COLO829 (cell line): ENCODE measurements at regions not wholly inside any gene's neighbourhood (a gene's known extent, or its start where the extent isn't known, plus 50 kb on each side); places are given as distances from the start of the nearest gene placed in this dataset.
"Not testable (repeated sequence)": the region's sequence is repeated elsewhere in the genome, so short reads cannot be mapped to it uniquely, and the experiment has no call there.

Source experiments
- DNase-seq: peaks from one replicate; pipeline ENCODE4 v3.0.0; 2012; ENCODE audit warnings: low spot score

DNA sequence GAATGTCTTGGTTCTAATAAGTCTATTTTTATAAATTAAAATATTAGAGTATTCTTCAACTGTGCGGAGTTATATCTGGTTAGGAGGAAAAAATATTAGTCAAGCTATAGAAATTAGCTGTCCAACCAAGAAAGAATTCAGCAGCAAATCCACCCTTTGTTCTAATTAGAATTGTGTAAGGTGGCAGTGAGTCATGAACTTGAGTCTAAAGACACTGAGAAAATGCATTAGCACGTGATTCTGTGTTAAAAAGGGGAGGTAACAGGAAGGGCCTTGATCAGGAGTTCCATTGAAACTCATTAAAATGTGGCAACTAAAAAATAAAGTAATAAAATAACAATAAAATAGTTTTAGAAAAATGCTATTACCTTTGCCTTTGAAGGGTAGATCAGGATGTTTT is 398.2 kb upstream of the RGS18 start:
- DNase-seq = no peak

DNA sequence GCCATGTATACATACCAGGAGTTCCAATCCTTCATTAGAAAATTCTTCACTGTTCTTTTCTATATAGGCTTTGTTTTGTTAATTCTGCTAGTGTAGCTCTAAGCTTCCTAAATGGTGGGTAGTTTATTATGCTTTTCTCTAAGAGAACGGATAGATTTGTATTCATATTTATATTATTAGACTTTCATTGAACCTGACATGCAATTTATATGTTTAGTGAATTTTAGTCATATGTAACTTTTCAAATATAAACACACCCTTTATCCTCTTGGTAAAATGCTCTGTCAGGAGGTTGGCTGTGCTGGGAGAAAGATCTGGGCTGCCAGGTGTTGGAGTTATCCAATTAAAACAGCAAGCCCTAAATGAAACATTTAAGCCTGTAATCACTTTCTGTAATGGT is 369.7 kb upstream of the RGS18 start:
- no peak for DNase-seq

DNA sequence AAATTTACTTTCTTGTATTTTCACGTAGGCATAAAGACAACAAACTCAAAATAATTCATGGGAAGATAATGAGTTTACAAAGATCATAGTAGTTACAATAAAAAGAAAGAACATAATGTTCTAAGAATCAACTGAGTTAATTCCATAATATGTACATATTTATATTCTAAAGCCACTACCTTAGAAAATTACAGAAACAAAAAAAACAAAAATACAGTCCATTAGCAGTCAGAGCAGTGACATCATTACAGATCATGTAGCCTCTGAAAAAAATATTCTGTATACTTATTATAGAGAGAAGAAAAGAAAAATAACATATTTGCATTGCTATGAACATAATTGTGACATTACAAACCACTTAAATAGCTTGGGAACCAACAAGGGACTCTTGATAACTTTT is 360.1 kb upstream of the RGS18 start:
- DNase-seq = no peak

DNA sequence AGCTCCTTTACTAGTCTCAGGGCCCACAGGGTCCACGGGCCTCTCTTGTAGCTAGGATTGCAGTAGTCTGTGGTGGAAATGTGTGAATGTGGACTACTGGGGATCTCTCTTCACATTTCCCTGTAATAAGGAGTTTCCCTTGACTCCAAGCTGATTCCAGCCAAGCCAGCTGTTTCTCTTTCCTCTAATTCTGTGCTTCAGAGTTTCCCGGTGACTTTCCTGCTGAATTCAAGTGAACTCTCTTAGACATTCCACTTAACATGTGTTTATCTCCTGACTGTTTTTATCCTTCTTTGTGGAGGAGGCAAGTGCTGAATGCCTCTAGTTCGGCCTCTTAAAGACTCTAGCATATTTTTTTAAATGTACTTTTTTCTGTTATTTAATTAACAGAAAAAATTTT is 354.0 kb upstream of the RGS18 start:
- DNase-seq = no peak

DNA sequence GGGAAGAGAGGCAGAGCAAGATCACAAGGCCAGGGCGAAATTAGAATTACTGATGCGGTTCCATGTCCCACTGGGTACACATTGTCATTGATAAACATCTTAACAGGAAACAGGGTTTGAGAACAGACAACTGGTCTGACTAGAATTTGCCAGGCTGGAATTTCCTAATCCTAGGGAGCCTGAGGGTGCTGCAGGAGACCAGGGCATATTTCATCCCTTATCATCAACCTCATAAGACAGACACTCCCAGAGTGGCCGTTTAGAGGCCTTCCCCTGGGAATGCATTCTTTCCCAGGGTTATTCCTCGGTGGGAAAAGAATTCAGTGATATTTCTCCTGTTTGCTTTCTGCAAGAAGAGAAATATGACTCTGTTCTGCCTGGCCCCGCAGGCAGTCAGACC is 344.7 kb upstream of the RGS18 start:
- DNase-seq = not testable (repeated sequence)

DNA sequence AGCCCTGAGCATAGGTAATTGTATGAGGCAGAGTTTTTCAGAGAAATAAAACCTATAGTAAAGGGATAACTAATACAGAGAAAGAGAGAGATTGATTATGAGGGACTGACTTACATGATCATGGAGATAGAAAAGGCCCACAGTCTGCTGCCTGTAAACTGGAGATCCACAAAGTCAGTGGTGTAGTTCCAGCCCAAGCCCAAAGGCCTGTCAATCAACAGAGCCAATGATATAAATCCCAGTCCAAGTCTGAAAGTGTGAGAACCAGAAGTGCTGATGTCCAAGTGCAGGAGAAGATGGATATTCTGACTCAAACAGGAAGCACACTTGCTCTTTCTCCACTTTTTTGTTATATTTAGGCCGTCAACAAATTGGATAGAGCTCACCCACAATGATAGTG is 340.1 kb upstream of the RGS18 start:
- no peak for DNase-seq

DNA sequence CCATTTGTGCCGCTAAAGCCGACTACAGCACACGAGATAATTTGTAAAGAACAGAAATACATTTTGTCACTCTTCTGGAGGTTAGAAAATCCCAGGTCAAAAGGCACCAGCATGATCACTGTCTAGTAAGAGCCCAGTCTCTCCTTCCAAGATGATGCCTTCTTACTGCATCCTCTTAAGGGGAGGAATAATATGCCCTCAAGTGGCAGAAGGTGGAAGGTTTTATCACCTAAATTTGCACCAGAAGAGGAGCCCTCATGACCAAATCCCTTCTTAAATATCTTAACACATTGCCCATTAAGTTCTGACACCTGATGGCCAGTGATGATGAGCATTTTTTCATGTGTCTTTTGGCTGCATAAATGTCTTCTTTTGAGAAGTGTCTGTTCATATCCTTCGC is 326.7 kb upstream of the RGS18 start:
- DNase-seq = no peak

DNA sequence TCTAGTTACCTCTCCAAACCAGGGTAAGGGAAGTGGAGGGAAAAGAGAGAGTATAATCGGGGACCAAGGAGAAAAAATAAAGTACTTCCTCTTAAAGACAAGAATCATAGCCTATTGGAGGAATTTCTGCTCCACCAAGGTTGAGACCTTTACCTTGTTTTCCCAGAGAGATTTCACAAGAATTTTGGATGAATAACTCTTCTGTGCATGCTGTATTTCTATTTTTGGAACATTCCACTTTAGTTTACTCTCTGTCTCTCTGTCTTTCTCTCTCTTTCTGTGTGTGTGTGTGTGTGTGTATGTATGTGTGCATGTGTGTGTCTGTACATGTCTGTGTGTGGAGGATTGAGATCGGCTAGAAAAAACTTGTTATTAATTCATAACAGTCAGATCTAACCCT is 318.4 kb upstream of the RGS18 start:
- DNase-seq = no peak

DNA sequence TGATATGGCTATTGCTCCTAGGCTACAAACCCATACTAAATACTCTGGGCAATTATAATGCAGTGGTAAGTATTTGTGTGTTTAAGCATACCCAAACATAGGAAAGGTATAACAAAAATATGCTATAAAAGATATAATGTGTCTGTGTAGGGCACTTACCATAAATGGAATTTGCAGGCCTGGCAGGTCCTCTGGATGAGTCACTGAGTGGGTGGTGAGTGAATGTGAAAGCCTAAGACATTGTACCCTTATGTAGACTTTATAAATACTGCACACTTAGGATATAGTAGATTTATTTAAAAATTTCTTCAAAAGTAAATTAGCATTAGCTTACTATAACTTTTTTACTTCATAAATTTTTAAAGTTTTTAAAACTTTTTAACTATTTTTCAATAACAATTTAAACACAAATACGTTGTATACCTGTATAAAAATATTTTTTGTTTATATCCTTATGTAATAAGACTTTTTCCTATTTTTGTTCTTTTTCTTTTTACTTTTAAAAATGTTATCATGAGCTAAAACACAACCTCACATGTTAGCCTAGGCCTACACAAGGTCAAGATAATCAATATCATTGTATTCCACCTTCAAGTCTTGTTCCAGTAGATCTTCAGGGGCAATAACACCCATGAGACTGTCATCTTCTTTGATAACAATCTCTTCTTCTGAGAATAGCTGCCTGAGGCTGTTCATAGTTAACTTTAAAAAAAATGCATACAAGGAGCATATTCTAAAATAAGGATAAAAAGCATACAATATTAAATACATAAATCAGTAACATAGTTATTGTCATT is 306.3 kb upstream of the RGS18 start:
- DNase-seq = no peak

DNA sequence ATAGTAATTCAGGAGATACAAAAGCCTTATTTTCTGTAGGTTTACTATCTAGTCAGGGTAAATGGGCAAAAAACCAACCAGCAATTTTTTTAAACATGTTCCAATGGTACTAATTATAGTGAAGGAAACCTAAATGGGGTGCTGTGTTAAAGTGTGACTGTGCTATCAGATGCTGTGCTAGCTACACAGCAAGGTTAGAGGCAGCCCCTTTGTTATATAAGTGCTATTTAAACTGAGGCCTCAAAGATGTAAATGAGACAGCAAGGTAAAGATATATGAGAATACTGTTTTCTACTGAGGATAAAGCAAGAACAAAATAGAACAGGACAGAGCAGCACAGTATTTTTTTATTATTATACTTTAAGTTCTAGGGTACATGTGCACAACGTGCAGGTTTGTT is 305.4 kb upstream of the RGS18 start:
- DNase-seq = no peak

DNA sequence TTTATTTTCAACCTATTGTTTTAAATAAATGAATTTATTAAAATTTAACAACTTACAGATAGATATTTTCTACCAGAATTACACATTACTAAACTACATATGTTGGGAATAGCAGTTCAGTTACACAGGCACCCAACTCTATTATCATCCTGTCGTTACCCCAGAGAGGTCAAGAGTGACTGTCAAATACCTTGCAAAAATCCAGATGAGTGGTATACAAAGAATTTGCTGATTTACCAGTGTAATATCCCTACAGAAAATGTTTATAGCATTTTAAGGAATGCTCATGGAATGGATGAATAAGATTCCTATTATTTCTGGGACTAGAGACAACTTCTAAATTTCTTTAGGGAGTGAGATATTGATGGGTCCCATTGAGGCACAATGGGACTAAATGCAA is 300.7 kb upstream of the RGS18 start:
- no peak for DNase-seq

DNA sequence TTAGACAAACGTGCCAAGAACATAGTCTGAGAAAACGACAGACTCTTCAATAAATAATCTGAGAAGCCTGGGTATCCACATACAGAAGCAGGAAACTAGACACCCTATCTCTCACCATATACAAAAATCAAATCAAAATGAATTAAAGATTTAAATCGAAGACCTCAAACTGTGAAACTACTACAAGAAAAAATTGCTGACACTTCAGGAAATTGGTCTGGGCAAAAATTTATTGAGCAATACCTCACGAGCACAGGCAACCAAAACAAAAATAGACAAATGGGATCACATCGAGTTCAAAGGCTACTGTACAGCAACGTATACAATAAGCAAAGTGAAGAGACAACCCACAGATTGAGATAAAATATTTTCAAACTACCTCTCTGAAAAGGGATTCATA is 292.8 kb upstream of the RGS18 start:
- DNase-seq = no peak

DNA sequence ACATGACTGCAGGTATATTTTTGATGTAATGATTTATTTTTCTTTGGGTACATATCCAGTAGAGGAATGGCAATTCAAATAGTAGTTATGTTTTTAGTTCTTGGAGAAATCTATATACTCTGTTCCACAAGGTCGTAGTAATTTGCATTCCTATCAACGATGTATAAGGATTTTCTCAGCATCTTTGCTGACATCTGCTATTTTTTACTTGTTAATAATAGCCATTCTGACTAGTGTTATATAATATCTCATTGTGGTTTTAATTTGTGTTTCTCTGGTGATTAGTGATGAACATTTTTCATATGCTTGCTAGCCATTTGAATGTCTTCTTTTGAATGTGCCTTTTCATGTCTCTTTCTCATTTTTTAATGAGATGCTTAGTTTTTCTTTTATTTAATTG is 292.1 kb upstream of the RGS18 start:
- DNase-seq = no peak

DNA sequence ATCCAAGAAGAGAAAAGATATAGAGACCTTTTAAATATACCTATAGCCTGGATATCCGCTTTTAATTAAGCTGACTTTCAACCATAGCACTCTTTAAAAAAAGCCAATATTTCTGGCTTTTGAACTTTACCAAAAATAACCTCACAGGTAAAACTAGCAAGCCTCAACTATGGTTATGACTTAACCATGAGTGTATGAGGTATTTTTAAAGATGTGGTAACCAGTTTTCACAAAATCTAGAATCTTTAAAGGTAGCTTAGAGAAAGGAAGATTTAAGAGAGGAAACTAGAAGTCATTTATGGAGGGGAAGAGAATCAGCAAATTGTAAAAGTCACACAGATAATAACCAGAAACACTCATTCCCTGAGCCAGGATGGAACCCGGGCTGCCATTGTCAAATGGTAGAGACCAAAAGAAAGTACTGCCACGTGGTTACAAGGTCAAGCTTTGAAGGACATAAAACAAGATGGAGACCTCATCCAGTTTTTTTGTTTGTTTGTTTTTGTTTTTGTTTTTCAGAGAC is 288.4 kb upstream of the RGS18 start:
- no peak for DNase-seq

DNA sequence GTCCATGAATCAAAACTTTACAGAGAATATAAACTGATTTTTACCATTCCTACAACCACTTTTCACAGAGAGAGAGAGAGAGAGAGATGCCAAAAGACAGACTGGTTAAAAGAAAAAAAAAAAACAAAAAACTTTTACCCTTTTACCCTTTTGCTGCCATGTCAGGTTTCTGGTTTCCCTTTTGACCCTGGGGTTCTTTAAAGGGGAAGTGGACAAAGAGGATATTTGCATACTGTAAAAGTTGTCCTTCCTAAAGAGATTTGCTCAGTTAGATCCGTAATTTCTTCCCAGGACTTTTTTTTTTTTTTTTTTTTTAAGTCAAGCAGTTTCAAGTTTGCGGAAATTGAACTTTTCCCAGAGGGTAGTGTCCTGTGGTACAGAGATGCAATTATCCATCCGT is 287.8 kb upstream of the RGS18 start:
- DNase-seq = no peak

DNA sequence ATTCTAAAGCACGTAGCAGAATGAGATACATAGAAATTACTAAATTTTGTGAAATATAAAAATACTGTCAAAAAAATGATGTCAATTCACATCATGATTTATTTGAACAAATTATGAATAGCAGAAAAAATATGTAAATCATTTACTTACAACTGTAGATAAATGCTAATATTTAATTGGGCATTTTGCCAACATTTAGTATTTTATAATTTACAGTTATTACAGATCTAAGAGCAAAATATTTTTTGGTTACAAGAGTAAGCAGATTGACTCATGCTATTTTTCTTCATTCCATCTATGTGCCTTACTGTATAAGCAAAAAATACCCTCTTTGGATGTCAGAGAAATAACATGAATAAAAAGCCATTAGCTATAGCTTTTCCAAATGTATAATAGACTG is 282.3 kb upstream of the RGS18 start:
- DNase-seq = no peak

DNA sequence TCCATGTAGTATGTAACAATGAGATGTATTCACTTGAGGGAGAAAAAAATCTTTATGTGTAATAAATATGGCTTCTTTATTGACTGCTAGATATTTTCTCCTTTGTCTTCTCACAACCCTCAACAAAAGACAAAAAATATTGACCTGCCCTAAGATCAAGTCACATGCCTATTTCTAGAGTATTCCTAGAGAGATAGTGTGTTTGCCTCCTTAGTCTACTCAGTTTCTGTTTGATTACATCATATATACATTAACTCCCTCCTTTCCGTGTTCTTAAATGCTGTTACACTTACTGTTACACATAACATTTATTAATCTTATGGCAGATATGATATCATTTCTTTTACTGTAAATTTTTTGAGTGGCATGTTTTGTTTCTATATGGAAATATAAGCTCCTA is 281.6 kb upstream of the RGS18 start:
- no peak for DNase-seq

DNA sequence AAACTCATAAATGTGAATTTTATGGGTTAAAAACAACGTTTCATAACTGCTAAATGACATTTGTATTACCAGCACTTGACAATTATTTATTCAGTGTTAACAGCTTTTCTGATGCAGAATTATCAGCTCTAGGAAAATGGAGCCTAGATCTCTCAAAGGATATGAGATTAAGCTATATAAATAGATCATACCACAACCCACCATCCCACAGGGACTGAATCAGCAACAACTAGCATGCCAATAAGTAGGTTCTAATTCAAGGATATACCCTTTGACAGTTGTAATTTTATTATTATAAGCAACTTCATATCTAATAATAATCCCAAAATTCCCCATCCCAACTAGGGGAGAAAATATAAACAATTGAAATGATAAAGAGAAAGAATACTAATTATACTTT is 275.4 kb upstream of the RGS18 start:
- no peak for DNase-seq

DNA sequence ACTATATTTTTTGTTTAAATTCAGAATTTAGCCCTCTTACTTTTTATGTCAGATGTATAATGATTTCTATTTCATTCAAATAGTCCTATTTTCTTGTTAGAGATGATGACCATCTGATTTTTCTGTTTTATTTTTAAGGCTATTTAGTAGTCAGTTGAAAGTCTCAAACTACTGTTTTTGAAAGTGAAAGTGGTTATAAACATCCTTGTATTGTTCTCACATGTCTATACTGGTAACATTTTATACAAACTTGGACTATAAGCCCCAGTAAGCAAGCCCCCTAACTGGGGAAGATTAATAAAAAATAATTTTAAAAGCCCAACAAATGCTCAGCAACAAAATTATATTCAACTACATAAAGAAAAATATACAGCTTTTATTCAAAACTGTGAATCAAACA is 271.3 kb upstream of the RGS18 start:
- no peak for DNase-seq

DNA sequence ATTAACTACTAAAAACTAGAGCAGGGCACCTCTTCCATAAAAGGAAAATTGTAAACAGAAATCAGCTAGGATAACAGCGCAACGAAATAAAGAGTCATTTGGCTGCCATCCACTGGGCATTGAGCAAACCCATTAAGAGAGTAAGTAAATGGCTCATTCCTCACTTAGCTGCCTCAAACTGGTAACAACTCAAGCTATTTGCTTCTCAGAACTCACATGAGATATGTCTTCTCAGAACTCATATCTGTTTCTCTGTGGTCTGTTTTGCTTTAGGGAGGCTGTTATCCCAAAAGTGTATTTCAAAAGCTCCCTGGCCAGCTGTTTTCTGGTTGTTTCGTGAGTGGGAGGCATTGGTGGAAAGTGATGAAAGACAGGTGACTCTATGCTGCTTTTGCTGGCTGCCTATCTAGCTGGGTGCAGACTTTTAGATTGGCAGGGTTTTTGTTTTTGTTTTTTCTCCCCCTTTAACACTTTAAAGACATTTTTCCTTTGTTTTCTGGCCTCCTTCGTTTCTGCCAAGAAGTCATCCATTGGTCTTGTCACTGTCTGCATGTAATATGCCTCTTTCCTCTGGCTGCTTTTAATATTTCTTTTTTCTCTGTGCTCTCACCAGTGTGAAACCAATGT is 269.2 kb upstream of the RGS18 start:
- DNase-seq = no peak

DNA sequence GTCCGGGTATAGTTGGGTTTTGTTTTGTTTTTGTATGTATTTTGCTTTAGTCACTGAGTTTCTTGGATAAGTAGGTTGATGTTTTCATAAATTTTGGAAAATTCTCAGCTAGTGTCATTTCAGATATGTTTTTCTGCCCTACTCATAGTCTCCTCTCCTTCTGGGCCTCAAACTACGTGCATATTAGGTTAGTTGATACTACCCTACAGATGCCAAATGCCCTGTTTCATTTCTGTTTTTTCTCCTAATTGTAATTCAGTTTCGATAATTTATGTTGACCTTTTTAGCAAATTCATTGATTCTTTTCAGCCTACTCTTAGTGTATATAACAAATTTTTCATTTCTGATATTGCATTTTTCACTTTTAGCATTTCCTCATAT is 268.6 kb upstream of the RGS18 start:
- no peak for DNase-seq

DNA sequence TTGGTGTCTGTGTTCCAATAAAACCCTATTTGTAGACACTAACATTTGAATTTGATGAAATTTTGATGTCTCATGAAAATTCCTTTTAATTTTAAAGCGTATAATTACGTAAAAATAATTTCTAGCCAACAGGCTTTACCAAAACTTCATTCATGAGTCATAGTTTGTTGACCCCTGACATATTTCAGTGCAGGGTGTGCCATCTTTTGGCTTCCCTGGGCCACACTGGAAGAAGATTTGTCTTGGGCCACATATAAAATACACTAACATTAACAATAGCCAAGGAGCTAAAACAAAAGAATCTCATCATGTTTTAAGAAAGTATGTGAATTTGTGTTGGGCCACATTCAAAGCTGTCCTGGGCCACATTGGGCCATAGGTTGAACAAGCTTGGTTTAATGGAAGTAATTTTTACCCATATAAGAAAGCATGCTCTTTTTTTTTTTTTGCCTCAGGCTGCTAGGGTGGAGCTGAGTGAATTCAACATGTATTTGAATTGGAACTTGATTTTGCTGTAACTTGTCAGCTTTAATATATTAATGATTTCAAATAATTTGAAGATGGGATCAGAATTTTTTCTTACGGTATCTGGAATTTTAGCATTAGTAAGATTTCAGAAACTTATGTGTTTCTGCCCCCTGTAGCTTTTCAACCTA is 267.7 kb upstream of the RGS18 start:
- DNase-seq = no peak

DNA sequence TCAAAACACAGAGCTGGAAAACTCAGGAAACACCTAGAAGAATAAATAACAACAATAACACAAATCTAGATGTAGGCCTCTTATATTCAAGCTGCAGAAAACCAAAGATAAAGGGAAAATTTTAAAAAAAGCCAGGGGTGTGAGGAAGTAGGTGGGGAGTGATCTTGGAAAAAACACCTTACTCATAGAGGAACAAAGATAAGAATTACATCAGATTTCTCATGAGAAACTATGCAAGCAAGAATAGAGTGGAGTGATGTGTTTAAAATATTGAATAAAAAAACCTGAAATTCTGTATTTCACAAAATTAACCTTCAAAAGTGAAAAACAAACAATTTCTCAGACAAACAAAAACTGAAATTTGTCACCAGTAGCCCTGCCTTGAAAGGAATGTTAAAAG is 265.5 kb upstream of the RGS18 start:
- DNase-seq = no peak
